Activated T-cell treated with anti-CD3 and anti-CD28 coated beads, Interleukin-2, amount 50 U/mL, for 72 hours (primary cell): ENCODE measurements at regions not wholly inside any gene's neighbourhood (a gene's known extent, or its start where the extent isn't known, plus 50 kb on each side); places are given as distances from the start of the nearest gene placed in this dataset.
"Not testable (repeated sequence)": the region's sequence is repeated elsewhere in the genome, so short reads cannot be mapped to it uniquely, and the experiment has no call there.

ENCODE experiments used
- ATAC-seq, 2 donors: fragments of 150-1000 bp; cut with Tn5 transposase; replicated peaks in 1 of 2; 2 replicates each; pipeline ENCODE4 v1.10.0; 2021; ENCODE audit warnings: moderate library complexity in 2 of 2, mild to moderate bottlenecking in 1 of 2
- DNase-seq, 2 donors: peaks; one replicate each; pipeline ENCODE4 v3.0.0; 2021 to 2022; ENCODE audit warnings: mixed read lengths in 1 of 2
- H3K27ac Mint-ChIP-seq: one replicate; pipeline ENCODE4 v1.8.0; 2022; ENCODE audit warnings: mild to moderate bottlenecking, moderate library complexity, mixed read lengths
- H3K27me3 Mint-ChIP-seq: one replicate; pipeline ENCODE4 v1.8.0; 2022; ENCODE audit warnings: low read depth, mixed read lengths
- H3K36me3 Mint-ChIP-seq, 2 donors: one replicate each; pipeline ENCODE4 v1.8.0; 2022; ENCODE audit warnings: mixed read lengths in 2 of 2, mild to moderate bottlenecking in 1 of 2; ENCODE audit not compliant: insufficient read depth in 2 of 2
- H3K4me1 Mint-ChIP-seq: one replicate; pipeline ENCODE4 v1.8.0; 2022; ENCODE audit warnings: low read depth, mixed read lengths
- H3K4me3 Mint-ChIP-seq, 2 donors: one replicate each; pipeline ENCODE4 v1.8.0; 2022; ENCODE audit warnings: mild to moderate bottlenecking in 2 of 2, mixed read lengths in 2 of 2, moderate library complexity in 2 of 2
- H3K9me3 Mint-ChIP-seq, 2 donors: one replicate each; pipeline ENCODE4 v1.8.0; 2022; ENCODE audit warnings: mixed read lengths in 2 of 2

DNA sequence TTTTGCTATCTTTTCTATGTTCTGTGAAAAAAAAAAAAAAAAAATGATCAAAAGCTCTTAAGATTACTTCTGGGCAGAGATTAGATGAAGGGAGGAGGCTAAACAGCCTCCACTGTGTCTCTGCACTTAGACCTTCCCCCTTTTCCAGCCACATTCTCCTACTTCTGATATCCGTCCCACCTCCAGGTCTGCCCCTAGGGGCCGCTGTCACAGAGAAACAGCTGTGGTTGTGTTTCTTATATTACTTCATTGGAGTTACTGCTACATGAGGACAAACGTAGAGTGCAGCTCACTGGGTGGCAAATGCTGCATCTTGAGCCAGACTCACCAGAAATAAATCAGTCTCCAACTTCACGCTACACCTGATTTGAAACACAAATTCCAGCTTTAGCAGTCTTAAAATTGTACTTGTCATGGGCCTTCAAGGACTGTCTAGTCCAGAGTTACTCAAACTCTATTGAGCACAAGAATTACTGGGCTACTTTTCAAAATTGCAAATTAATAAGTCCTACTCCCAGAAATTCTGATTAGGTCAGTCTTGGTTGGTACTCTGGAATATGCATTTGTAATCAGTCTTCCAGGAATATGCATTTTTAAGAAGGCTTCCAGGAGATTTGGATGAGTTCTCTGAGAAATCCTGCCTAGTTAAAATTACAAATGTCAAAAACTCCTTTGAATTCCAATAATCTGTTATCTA, 125.2 kb upstream of the PTBP2 start:
- Mint-ChIP-seq H3K27ac (no peak overlapping the region), H3K27me3 (peaks cover 5% of the 10 kb centered on the region), H3K4me1 (no peaks in the 10 kb centered on the region), H3K4me3 (no peak overlapping the region), H3K9me3 (no peaks in the 10 kb centered on the region), H3K36me3 (no peaks in the 10 kb centered on the region)
- ATAC-seq (peak in 1 of 2 donors; percentile 38), DNase-seq (peak in 1 of 2 donors; percentile 8)

DNA sequence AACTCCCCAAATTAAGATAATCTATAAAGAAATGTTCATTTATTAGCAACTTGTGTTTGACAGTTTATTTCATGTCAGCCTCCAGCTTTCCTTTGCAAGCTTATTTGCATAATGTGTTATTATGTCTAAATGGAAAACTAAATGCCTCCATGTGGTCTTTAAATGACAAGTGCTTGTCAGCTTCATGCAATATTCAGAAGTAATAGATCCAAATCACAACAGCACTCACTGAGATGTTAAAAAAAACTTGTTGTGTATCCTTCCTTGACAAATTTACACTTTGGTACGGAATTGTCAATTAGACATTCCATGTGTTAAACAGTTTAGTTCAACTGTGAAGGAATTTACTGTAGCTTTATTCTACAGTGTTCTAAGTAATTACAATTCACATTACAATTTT, 124.4 kb upstream of the PTBP2 start:
- Mint-ChIP-seq H3K27ac (no peak overlapping the region), H3K36me3 (no peaks in the 10 kb centered on the region), H3K27me3 (peaks cover 5% of the 10 kb centered on the region), H3K9me3 (no peaks in the 10 kb centered on the region), H3K4me1 (no peaks in the 10 kb centered on the region), H3K4me3 (no peak overlapping the region)
- ATAC-seq (no peak), DNase-seq (no peak)

DNA sequence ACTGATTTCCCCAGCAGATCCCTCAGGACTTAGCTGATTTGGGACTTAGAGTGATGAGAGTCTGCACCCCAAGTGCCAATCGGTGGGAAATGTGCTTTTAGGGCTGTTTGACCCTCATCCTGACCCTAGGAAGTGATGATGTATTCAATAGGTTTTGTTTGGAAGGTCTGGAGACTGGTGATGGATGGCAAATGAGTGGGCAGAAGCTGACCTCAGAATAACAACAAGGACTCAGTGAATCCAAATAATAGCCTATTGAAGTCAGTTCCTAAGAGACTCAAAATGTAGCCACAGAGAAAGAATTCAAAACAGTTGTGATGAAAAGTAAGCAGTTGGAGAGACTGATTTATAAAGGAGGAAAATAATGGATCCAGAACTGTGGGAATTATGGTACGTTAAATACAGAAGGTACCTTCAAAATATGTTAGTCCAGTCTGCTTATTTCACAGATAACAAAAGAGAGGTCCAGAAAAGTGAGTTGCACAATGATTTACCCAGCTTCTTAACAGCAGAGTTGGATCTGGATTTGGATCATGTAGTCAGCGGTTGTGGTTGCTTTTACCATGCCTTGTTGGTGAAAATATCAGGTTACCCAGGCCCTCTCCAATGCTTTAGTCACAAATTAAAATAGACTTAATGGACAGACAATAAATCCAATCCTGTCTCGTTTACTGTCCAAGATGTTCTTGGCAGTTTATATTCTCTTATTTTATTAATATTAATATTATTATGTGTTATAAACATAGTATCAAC, 123.0 kb upstream of the PTBP2 start:
- no peak overlapping the region for H3K4me3 Mint-ChIP-seq
- ATAC-seq (no peak), DNase-seq (no peak)
- no peaks in the 10 kb centered on the region for H3K9me3 Mint-ChIP-seq
- no peaks in the 10 kb centered on the region for H3K4me1 Mint-ChIP-seq
- H3K27ac Mint-ChIP-seq: no peak overlapping the region
- no peaks in the 10 kb centered on the region for H3K36me3 Mint-ChIP-seq
- peaks cover 5% of the 10 kb centered on the region for H3K27me3 Mint-ChIP-seq

DNA sequence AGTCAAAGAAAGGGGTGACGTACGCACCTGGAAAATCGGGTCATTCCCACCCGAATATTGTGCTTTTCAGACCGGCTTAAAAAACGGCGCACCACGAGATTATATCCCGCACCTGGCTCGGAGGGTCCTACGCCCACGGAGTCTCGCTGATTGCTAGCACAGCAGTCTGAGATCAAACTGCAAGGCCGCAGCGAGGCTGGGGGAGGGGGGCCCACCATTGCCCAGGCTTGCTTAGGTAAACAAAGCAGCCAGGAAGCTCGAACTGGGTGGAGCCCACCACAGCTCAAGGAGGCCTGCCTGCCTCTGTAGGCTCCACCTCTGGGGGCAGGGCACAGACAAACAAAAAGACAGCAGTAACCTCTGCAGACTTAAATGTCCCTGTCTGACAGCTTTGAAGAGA, 117.0 kb upstream of the PTBP2 start:
- not testable (repeated sequence) for H3K4me3 Mint-ChIP-seq, DNase-seq, H3K4me1 Mint-ChIP-seq, H3K27me3 Mint-ChIP-seq, H3K27ac Mint-ChIP-seq, ATAC-seq, H3K9me3 Mint-ChIP-seq, H3K36me3 Mint-ChIP-seq

DNA sequence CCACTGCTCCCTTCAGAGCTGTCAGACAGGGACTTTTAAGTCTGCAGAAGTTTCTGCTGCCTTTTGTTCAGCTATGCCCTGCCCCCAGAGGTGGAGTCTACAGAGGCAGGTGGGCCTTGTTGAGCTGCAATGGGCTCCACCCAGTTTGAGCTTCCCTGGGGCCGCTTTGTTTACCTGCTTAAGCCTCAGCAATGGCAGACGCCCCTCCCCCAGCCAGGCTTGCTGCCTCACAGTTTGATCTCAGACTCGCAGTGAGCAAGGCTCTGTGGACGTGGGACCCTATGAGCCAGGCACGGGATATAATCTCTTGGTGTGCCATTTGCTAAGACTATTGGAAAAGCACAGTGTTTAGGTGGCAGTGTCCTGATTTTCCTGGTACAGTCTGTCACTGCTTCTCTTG, 104.2 kb upstream of the PTBP2 start:
- H3K9me3 Mint-ChIP-seq: peaks cover 3 to 11% of the 10 kb centered on the region in 2 donors
- not testable (repeated sequence) for ATAC-seq, H3K4me1 Mint-ChIP-seq, H3K36me3 Mint-ChIP-seq, H3K4me3 Mint-ChIP-seq, H3K27ac Mint-ChIP-seq, H3K27me3 Mint-ChIP-seq, DNase-seq

DNA sequence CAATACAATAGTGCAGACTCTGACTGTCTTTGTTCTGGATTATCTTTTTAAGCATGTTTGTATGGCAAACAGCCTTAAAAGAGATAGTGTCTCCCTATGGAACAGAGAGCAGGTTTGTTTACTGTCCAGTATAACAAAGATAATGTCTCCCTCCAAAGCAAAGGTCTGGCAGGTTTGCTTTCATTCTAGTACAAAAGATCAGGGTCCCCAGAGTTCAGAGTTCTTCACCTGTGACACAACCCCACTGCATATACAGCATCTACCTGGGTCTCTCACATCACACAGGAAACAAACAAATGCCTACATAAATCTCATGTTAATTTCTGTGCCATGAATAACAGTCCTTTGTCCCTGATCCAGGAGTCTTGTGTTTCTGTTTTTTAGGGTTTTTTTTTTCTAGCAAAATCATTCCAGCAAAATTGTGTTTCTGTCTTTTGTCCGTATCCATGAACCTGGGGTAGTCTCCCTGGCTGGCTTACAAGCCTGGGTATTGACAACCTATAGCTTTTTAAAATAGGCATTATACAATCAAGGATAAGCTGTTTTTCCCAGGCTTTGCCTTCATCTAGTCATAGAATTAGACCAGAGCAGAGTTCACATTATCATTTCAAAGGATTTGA, 89.4 kb upstream of the PTBP2 start:
- Mint-ChIP-seq H3K27me3 (no peaks in the 10 kb centered on the region), H3K4me1 (no peaks in the 10 kb centered on the region), H3K27ac (no peak overlapping the region), H3K36me3 (no peaks in the 10 kb centered on the region), H3K4me3 (no peak overlapping the region), H3K9me3 (no peaks in the 10 kb centered on the region)
- DNase-seq: no peak
- no peak for ATAC-seq

DNA sequence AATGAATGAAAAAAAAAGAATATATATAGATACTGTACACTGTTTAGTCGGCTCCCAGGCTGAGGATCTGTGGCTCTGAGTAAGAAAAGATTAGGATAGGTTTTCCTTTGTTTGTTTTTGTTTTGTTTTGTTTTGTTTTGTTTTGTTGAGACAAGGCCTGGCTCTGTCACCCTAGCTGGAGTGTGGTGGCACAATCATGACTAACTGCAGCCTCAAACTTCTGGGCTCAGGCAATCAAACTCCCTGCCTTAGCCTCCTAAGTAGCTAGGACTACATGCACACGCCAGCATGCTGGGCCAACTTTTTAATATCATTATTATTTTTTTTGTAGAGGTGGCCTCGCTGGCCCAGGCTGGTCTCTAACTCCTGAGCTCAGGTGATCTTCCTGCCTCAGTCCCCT, 87.9 kb upstream of the PTBP2 start:
- Mint-ChIP-seq H3K36me3 (no peaks in the 10 kb centered on the region), H3K27me3 (no peaks in the 10 kb centered on the region), H3K4me1 (no peaks in the 10 kb centered on the region), H3K4me3 (no peak overlapping the region), H3K9me3 (no peaks in the 10 kb centered on the region), H3K27ac (no peak overlapping the region)
- DNase-seq (no peak), ATAC-seq (no peak)

DNA sequence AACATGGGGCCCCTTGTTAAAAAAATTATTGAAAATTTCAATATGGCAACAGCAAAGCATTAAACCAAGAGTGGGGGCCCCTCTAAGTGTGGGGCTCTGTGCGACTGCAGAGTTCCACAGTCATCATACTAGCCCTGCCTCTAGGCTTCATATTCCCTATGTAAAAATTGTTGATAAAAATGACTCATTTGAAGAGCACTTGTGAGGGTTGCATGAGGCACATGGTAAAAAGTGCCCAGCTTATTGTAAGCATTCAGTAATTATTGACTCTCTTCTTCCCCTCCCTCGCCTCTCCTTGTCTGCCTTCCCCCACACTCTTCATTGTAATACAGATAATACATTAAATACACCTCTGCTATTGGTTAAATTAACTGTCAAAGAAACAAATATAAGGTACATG, 86.7 kb upstream of the PTBP2 start:
- ATAC-seq (no peak), DNase-seq (no peak)
- Mint-ChIP-seq H3K4me1 (no peaks in the 10 kb centered on the region), H3K36me3 (no peaks in the 10 kb centered on the region), H3K4me3 (no peak overlapping the region), H3K27ac (no peak overlapping the region), H3K27me3 (no peaks in the 10 kb centered on the region), H3K9me3 (no peaks in the 10 kb centered on the region)

DNA sequence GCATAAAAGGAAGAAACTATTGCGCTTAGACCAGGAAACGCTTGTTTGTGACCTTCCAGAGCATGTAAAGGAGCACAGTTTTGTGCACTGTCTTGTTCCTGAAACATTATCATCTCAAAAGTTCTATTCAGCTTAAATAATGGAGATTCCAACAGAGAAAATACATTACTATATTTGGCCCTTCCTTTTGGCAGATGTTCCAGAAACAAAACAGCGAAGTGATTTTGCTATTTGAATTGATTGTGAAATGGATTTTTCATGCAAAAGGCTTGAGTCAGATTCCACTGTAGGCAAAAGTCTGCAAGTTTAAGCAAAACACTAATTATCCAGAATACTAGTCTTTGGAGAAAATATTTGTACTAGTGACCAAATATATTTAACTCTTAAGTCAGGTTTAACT, 80.3 kb upstream of the PTBP2 start:
- ATAC-seq (no peak), DNase-seq (no peak)
- no peaks in the 10 kb centered on the region for H3K9me3 Mint-ChIP-seq
- H3K4me1 Mint-ChIP-seq: no peaks in the 10 kb centered on the region
- H3K4me3 Mint-ChIP-seq: no peak overlapping the region
- H3K27me3 Mint-ChIP-seq: no peaks in the 10 kb centered on the region
- no peaks in the 10 kb centered on the region for H3K36me3 Mint-ChIP-seq
- H3K27ac Mint-ChIP-seq: no peak overlapping the region

DNA sequence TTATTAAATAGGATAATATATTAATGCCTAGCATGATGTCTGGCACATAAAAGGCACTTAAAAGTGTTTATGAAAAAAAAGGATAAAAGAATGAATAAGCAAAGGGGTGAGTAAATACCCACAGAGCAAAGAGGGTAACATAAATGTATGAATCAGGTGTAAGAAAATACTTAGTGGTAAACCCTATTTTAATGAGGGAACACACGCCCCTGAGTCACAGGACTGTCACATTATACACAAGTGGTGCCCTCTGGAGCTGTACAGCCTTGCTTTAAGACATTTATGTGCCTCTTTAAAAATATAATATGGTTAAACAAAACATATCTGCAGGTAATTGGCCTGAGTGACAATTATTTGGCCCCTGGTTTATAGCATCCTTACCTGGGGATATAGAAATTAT, 78.1 kb upstream of the PTBP2 start:
- Mint-ChIP-seq H3K27ac (no peak overlapping the region), H3K4me1 (no peaks in the 10 kb centered on the region), H3K4me3 (no peak overlapping the region), H3K27me3 (no peaks in the 10 kb centered on the region), H3K9me3 (no peaks in the 10 kb centered on the region), H3K36me3 (no peaks in the 10 kb centered on the region)
- ATAC-seq: no peak
- no peak for DNase-seq

DNA sequence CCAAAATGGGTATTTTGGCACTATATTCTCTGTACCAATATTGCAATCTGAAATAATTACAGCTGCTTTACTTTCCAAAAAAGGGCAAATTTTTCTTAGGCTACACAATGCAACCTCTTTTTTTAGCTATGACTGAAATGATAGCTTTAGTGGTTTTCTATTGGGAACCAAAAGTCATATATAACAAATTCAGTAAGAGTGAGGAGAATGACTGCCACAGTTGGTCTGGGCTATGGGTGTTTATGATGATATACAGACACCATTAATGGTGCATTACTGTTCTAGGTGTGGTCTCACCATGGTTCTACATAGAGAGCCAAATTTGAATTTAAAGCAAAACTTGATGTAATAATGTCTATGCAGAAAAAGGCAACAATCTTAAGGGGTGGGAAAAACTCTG, 72.3 kb upstream of the PTBP2 start:
- DNase-seq (no peak), ATAC-seq (no peak)
- Mint-ChIP-seq H3K4me1 (no peaks in the 10 kb centered on the region), H3K9me3 (peaks cover 2% of the 10 kb centered on the region in 2 donors), H3K36me3 (no peaks in the 10 kb centered on the region), H3K27ac (no peak overlapping the region), H3K4me3 (no peak overlapping the region), H3K27me3 (peaks cover 11% of the 10 kb centered on the region)

DNA sequence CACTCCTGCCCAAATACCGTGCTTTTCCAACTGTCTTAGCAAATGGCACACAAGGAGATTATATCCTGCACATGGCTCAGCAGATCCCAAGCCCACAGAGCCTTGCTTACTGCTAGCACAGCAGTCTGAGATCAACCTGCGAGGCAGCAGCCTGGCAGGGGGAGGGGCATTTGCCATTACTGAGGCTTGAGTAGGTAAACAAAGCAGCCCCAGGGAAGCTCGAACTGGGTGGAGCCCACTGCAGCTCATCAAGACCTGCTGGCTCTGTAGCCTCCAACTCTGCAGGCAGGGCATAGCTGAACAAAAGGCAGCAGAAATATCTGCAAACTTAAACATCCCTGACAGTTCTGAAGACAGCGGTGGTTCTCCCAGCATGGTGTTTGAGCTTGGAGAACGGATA, 70.1 kb upstream of the PTBP2 start:
- Mint-ChIP-seq H3K9me3 (peaks cover 2 to 5% of the 10 kb centered on the region in 2 donors), H3K4me1 (no peaks in the 10 kb centered on the region)
- no peak for ATAC-seq

DNA sequence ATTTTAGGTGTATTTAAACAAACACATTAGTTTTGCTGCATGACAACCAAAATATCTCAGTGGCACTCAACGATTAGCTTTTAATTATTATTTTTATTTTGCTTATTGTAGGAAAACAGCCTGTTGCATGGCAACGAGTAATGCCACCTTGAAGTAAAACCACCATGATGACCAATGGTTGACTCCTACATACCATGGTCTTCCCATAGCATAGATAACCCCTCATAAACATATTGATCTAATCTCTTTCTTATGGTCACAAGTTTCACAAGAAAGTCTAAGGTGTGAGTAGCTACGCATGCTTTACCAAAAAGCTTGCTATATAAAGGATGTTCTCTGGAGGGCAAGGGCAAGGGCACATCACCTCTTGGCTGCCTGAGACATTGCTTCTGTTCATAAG, 61.5 kb upstream of the PTBP2 start:
- peaks cover 2 to 3% of the 10 kb centered on the region in 2 donors for H3K9me3 Mint-ChIP-seq
- H3K27ac Mint-ChIP-seq: no peak overlapping the region
- no peak overlapping the region for H3K4me3 Mint-ChIP-seq
- ATAC-seq (no peak), DNase-seq (no peak)
- H3K4me1 Mint-ChIP-seq: no peaks in the 10 kb centered on the region
- no peaks in the 10 kb centered on the region for H3K27me3 Mint-ChIP-seq
- H3K36me3 Mint-ChIP-seq: peaks cover 0 to 7% of the 10 kb centered on the region in 2 donors

More for the DNA sequence above, 70.1 kb upstream of the PTBP2 start:
- DNase-seq: no peak
- no peak overlapping the region for H3K27ac Mint-ChIP-seq
- H3K4me3 Mint-ChIP-seq: no peak overlapping the region
- peaks cover 0 to 3% of the 10 kb centered on the region in 2 donors for H3K36me3 Mint-ChIP-seq
- peaks cover 11% of the 10 kb centered on the region for H3K27me3 Mint-ChIP-seq
